Tibial nerve (tissue), 4 donors: ENCODE measurements at regions not wholly inside any gene's neighbourhood (a gene's known extent, or its start where the extent isn't known, plus 50 kb on each side); places are given as distances from the start of the nearest gene placed in this dataset.

ENCODE experiments used
- EP300 ChIP-seq, 2 donors: sonication (generic); formaldehyde crosslinking; IDR thresholded peaks; one replicate each; pipeline ENCODE4 v1.6.1; 2017; ENCODE audit warnings: antibody characterized with exemption in 2 of 2, mild to moderate bottlenecking in 1 of 2
- POLR2A ChIP-seq, 2 donors: fragments of 450-650 bp; IDR thresholded peaks; one replicate each; pipeline ENCODE4 v1.6.1; 2017; ENCODE audit warnings: antibody characterized with exemption in 2 of 2, mild to moderate bottlenecking in 2 of 2, moderate library complexity in 2 of 2
- TF ChIP-seq, protein P1 (sequence below), 5 experiments: fragments of 200-600 bp in 3 of 5; fragments of 450-650 bp in 2 of 5; sonication (generic) in 3 of 5; IDR thresholded peaks; one replicate each; pipeline ENCODE4 v1.5.1; 2016 to 2019; ENCODE audit warnings: antibody characterized with exemption in 5 of 5, mild to moderate bottlenecking in 3 of 5, moderate library complexity in 2 of 5

DNA sequence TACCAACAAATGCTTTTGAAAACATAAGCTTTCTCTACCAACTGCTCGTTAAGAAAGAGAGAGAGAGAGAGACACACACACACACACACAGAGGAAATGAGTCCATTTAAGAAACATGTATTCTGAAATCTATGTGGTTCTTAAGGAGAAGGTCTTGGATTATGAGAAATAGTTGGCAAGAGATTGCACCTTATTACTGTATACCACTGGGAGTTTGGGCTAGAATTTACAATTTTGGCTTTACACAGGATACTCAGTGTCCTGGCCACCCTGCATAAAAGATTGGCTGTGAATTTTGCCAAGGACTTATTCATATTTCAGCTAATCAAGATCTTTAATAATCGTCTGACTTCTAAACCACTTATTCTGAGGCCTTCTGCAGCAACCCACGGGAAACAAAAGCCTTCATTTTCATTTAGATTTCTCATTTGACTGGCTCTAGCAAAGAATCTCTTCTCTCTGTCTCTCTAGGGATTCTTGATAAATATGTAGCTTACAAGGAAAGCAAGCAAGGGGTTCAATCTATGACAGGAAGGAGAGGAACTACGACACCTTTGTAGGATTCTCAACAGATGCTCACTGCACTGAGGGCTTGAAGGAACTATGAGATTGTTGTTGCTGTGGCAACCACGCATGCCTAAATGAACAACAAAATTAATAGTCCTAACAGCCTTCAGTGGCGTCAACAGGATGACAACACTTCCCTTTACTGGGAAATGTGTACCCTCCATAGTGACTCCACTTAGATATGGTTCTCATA is 75.3 kb upstream of the GNAO1 start:
- TF ChIP-seq, protein P1, sequence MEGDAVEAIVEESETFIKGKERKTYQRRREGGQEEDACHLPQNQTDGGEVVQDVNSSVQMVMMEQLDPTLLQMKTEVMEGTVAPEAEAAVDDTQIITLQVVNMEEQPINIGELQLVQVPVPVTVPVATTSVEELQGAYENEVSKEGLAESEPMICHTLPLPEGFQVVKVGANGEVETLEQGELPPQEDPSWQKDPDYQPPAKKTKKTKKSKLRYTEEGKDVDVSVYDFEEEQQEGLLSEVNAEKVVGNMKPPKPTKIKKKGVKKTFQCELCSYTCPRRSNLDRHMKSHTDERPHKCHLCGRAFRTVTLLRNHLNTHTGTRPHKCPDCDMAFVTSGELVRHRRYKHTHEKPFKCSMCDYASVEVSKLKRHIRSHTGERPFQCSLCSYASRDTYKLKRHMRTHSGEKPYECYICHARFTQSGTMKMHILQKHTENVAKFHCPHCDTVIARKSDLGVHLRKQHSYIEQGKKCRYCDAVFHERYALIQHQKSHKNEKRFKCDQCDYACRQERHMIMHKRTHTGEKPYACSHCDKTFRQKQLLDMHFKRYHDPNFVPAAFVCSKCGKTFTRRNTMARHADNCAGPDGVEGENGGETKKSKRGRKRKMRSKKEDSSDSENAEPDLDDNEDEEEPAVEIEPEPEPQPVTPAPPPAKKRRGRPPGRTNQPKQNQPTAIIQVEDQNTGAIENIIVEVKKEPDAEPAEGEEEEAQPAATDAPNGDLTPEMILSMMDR (IDR thresholded peaks at IDR 0.05), result no peak
- TF ChIP-seq EP300 (IDR thresholded peaks at IDR 0.05) (no peak), POLR2A (IDR thresholded peaks at IDR 0.05) (no peak)
